Hepatocyte (in vitro differentiated cells): ENCODE measurements at regions not wholly inside any gene's neighbourhood (a gene's known extent, or its start where the extent isn't known, plus 50 kb on each side); places are given as distances from the start of the nearest gene placed in this dataset.

Source experiments
- EZH2phosphoT487 ChIP-seq: fragments of 200-600 bp; sonication (generic); IDR thresholded peaks from one replicate; pipeline ENCODE4 v1.6.1; 2018; ENCODE audit warnings: antibody characterized with exemption, mild to moderate bottlenecking, low read depth, moderate library complexity; ENCODE audit not compliant: unreplicated experiment, severe bottlenecking
- TF ChIP-seq, protein P1 (sequence below): fragments of 200-600 bp; sonication (generic); IDR thresholded peaks from 2 replicates; pipeline ENCODE4 v1.5.1; 2016; ENCODE audit warnings: antibody characterized with exemption, mild to moderate bottlenecking; ENCODE audit not compliant: poor library complexity

DNA sequence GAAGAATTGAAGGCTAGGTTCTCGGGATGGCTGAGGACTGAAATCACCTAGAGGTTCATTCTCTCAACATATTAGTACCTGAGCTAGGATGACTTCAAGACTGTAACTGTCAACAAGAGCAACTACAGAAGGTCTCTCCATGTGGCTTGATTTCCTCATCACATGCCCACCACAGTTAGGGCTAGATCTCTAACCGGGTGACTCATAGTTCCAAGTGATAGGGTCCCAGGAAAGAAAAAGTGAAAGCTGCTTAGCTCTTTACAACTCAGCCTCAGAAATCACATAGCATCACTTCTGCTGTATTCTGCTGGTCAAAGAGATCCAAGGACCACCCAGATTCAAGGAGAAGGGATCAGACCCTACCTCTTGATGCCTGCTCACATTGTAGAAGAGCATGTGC is 165.4 kb upstream of the AGTR1 start:
- TF ChIP-seq, protein P1, sequence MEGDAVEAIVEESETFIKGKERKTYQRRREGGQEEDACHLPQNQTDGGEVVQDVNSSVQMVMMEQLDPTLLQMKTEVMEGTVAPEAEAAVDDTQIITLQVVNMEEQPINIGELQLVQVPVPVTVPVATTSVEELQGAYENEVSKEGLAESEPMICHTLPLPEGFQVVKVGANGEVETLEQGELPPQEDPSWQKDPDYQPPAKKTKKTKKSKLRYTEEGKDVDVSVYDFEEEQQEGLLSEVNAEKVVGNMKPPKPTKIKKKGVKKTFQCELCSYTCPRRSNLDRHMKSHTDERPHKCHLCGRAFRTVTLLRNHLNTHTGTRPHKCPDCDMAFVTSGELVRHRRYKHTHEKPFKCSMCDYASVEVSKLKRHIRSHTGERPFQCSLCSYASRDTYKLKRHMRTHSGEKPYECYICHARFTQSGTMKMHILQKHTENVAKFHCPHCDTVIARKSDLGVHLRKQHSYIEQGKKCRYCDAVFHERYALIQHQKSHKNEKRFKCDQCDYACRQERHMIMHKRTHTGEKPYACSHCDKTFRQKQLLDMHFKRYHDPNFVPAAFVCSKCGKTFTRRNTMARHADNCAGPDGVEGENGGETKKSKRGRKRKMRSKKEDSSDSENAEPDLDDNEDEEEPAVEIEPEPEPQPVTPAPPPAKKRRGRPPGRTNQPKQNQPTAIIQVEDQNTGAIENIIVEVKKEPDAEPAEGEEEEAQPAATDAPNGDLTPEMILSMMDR = no peak
- no peak for TF ChIP-seq EZH2phosphoT487
